ENCODE measurements at regions not wholly inside any gene's neighbourhood (a gene's known extent, or its start where the extent isn't known, plus 50 kb on each side); places are given as distances from the start of the nearest gene placed in this dataset.

DNA sequence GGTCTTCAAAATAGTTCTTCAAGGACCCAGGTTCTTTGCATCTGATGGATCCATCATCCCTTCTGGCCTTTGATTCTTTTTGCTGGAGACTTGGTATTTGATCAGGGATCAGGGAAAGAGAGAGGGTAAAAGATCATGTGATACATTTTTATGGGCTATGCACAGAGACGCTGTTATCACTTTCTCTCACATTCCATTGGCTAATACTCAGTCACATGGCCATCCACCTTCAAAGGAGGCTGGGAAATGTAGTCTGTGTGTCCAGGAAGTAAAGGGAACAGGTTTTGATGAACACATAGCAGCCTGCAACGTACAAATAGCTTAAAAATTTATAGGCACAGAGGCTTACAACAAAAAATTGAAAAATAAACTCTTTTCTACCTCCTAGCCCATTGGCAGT is 629.6 kb upstream of the FANCL start:
- TF ChIP-seq, protein P1, sequence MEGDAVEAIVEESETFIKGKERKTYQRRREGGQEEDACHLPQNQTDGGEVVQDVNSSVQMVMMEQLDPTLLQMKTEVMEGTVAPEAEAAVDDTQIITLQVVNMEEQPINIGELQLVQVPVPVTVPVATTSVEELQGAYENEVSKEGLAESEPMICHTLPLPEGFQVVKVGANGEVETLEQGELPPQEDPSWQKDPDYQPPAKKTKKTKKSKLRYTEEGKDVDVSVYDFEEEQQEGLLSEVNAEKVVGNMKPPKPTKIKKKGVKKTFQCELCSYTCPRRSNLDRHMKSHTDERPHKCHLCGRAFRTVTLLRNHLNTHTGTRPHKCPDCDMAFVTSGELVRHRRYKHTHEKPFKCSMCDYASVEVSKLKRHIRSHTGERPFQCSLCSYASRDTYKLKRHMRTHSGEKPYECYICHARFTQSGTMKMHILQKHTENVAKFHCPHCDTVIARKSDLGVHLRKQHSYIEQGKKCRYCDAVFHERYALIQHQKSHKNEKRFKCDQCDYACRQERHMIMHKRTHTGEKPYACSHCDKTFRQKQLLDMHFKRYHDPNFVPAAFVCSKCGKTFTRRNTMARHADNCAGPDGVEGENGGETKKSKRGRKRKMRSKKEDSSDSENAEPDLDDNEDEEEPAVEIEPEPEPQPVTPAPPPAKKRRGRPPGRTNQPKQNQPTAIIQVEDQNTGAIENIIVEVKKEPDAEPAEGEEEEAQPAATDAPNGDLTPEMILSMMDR (IDR thresholded peaks at IDR 0.05; ENCODE audit: insufficient read depth, low read length): no peak
- TF ChIP-seq, protein P2, sequence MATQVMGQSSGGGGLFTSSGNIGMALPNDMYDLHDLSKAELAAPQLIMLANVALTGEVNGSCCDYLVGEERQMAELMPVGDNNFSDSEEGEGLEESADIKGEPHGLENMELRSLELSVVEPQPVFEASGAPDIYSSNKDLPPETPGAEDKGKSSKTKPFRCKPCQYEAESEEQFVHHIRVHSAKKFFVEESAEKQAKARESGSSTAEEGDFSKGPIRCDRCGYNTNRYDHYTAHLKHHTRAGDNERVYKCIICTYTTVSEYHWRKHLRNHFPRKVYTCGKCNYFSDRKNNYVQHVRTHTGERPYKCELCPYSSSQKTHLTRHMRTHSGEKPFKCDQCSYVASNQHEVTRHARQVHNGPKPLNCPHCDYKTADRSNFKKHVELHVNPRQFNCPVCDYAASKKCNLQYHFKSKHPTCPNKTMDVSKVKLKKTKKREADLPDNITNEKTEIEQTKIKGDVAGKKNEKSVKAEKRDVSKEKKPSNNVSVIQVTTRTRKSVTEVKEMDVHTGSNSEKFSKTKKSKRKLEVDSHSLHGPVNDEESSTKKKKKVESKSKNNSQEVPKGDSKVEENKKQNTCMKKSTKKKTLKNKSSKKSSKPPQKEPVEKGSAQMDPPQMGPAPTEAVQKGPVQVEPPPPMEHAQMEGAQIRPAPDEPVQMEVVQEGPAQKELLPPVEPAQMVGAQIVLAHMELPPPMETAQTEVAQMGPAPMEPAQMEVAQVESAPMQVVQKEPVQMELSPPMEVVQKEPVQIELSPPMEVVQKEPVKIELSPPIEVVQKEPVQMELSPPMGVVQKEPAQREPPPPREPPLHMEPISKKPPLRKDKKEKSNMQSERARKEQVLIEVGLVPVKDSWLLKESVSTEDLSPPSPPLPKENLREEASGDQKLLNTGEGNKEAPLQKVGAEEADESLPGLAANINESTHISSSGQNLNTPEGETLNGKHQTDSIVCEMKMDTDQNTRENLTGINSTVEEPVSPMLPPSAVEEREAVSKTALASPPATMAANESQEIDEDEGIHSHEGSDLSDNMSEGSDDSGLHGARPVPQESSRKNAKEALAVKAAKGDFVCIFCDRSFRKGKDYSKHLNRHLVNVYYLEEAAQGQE (IDR thresholded peaks at IDR 0.05; ENCODE audit: insufficient replicate concordance, low read depth): no peak
- no peak for TF ChIP-seq POLR2AphosphoS5 (IDR thresholded peaks at IDR 0.05; ENCODE audit: low read depth)
- no peak for TF ChIP-seq SPI1 (IDR thresholded peaks at IDR 0.05; ENCODE audit: borderline replicate concordance, low read depth)

Measured in HL-60 (cell line).